K562 (cell line): ENCODE measurements at regions not wholly inside any gene's neighbourhood (a gene's known extent, or its start where the extent isn't known, plus 50 kb on each side); places are given as distances from the start of the nearest gene placed in this dataset.

Experiments
- ATAC-seq: fragments of 200-7000 bp; cut with Tn5 transposase; 3 replicates; pipeline ENCODE4 v1.9.1; 2020; ENCODE audit warnings: moderate library complexity
- BruUV-seq: library from RNA; stranded (reverse); fragments of 400-500 nt; replicated peaks from 2 replicates; lab custom pipeline; 2021; lab: Mats Ljungman, UMichigan
- CTCF ChIA-PET: fragments of 300-600 bp; formaldehyde crosslinking; extraction: SDS; loops from one replicate; lab custom pipeline; 2021; ENCODE audit warnings: low intra/inter-chr PET ratio; lab: Yijun Ruan, JAX
- POLR2A ChIA-PET: fragments of 300-600, 350-650 bp; sonication (Branson Sonifier 250); formaldehyde crosslinking; extraction: SDS; loops from one replicate; lab custom pipeline; 2021; ENCODE audit warnings: antibody characterized with exemption, inconsistent platforms; lab: Yijun Ruan, JAX
- DNase-seq, 4 experiments: peaks; one replicate each; pipeline versions ENCODE4 v3.0.0 to v3.0.0-alpha.2; 2011 to 2018; ENCODE audit warnings: low spot score in 3 of 4, mixed read lengths in 3 of 4; ENCODE audit errors: extremely low read depth in 1 of 4
- FAIRE-seq: peaks from 2 replicates; lab custom pipeline; 2011; peaks lifted over from hg19 to GRCh38; lab: Jason Lieb, UNC
- H2AFZ ChIP-seq: 2 replicates; pipeline ENCODE4 v1.6.0; 2011; ENCODE audit warnings: low read depth, low read length, control low read depth, inconsistent platforms
- H3K27ac ChIP-seq: fragments of 200-600 bp; 3 replicates; pipeline ENCODE4 v1.8.0; 2011; ENCODE audit warnings: low read depth, mild to moderate bottlenecking, control low read depth, inconsistent platforms, low read length, moderate library complexity, mixed read lengths; ENCODE audit errors: extremely low read depth
- H3K27me3 ChIP-seq, 2 experiments: fragments of 300-600 bp in 1 of 2; 2 replicates in 1 of 2; 3 replicates in 1 of 2; pipeline versions ENCODE4 v1.6.0 to v1.8.0; 2011; ENCODE audit warnings: inconsistent platforms in 2 of 2, low read length in 2 of 2, mild to moderate bottlenecking in 1 of 2, mixed read lengths in 1 of 2, moderate library complexity in 1 of 2; ENCODE audit not compliant: control insufficient read depth in 2 of 2, insufficient read depth in 2 of 2
- H3K36me3 ChIP-seq: fragments of 300-600 bp; 3 replicates; pipeline ENCODE4 v1.8.0; 2011; ENCODE audit warnings: mild to moderate bottlenecking, low read length, inconsistent platforms; ENCODE audit not compliant: control insufficient read depth, insufficient read depth
- H3K4me1 ChIP-seq, 2 experiments: fragments of 200-600 bp in 1 of 2; replicated peaks in 1 of 2; 2 replicates in 1 of 2; 3 replicates in 1 of 2; pipeline versions ENCODE4 v1.5.1 to v1.8.0; 2011; ENCODE audit warnings: inconsistent platforms in 2 of 2, low read length in 2 of 2, mild to moderate bottlenecking in 1 of 2, mixed read lengths in 1 of 2, moderate library complexity in 1 of 2; ENCODE audit not compliant: control insufficient read depth in 2 of 2, insufficient read depth in 2 of 2
- H3K4me2 ChIP-seq: 2 replicates; pipeline ENCODE4 v1.6.1; 2011; ENCODE audit warnings: low read length, control low read depth, inconsistent platforms, mixed read lengths; ENCODE audit not compliant: insufficient read depth
- H3K4me3 ChIP-seq: fragments of 200-600 bp; sonication (generic), shearing (Covaris generic); 2 replicates; pipeline ENCODE4 v1.5.1; 2016; ENCODE audit warnings: control low read depth, inconsistent platforms
- H3K79me2 ChIP-seq: fragments of 200-600 bp; 3 replicates; pipeline ENCODE4 v1.8.0; 2011; ENCODE audit warnings: low read length, inconsistent platforms; ENCODE audit not compliant: control insufficient read depth, insufficient read depth
- H3K9ac ChIP-seq, 2 experiments: 2 replicates each; pipeline versions ENCODE4 v1.6.0 to v1.6.1; 2011; ENCODE audit warnings: low read depth in 2 of 2, low read length in 2 of 2, control low read depth in 1 of 2, inconsistent platforms in 1 of 2, mild to moderate bottlenecking in 1 of 2, mixed read lengths in 1 of 2; ENCODE audit not compliant: insufficient read depth in 1 of 2
- H3K9me1 ChIP-seq: one replicate; pipeline ENCODE4 v1.6.0; 2011; ENCODE audit warnings: inconsistent platforms, mild to moderate bottlenecking, low read length, moderate library complexity; ENCODE audit not compliant: control insufficient read depth, insufficient read depth
- H3K9me3 ChIP-seq: replicated peaks from 2 replicates; pipeline ENCODE4 v1.5.1; 2011; ENCODE audit warnings: low read depth, low read length, inconsistent platforms; ENCODE audit not compliant: control insufficient read depth, insufficient read depth
- H4K20me1 ChIP-seq: replicated peaks from 2 replicates; pipeline ENCODE4 v1.6.1; 2011; ENCODE audit warnings: low read length, inconsistent platforms, mixed read lengths; ENCODE audit not compliant: control insufficient read depth, insufficient read depth
- CBFA2T3 ChIP-seq: fragments of 450-650 bp; IDR thresholded peaks from 2 replicates; pipeline ENCODE4 v1.6.1; 2017
- CSDE1 ChIP-seq, 2 experiments: fragments of 450-650 bp; IDR thresholded peaks; 2 replicates each; pipeline ENCODE4 v1.6.1; 2016; ENCODE audit warnings: mild to moderate bottlenecking in 1 of 2
- GATAD2B ChIP-seq: fragments of 450-650 bp; IDR thresholded peaks from 2 replicates; pipeline ENCODE4 v1.6.1; 2017; ENCODE audit warnings: mild to moderate bottlenecking, borderline replicate concordance
- HOXB6 ChIP-seq: fragments of 250-450 bp; sonication (Bioruptor Pico); IDR thresholded peaks from 2 replicates; pipeline ENCODE4 v1.5.1; 2022; ENCODE audit warnings: mild to moderate bottlenecking, borderline replicate concordance
- KDM2B ChIP-seq: fragments of 250-450 bp; sonication (Bioruptor Pico); IDR thresholded peaks from 2 replicates; pipeline ENCODE4 v1.8.0; 2021; ENCODE audit warnings: mild to moderate bottlenecking, moderate library complexity
- LCOR ChIP-seq: sonication (generic); formaldehyde crosslinking; IDR thresholded peaks from 2 replicates; pipeline ENCODE4 v1.8.0; 2022; ENCODE audit warnings: mild to moderate bottlenecking, missing genetic modification reagents
- MCM2 ChIP-seq: fragments of 450-650 bp; IDR thresholded peaks from 2 replicates; pipeline ENCODE4 v1.6.1; 2017; ENCODE audit warnings: low read depth, mild to moderate bottlenecking
- MTA3 ChIP-seq: fragments of 450-650 bp; formaldehyde crosslinking; IDR thresholded peaks from 2 replicates; pipeline ENCODE4 v1.6.1; 2017; ENCODE audit warnings: mild to moderate bottlenecking, borderline replicate concordance
- MYC ChIP-seq, 2 experiments: fragments of 250-450 bp in 1 of 2; sonication (Bioruptor Pico) in 1 of 2; IDR thresholded peaks; 2 replicates each; pipeline versions ENCODE4 v1.5.1 to v1.6.1; 2012 to 2021; ENCODE audit warnings: low read depth in 2 of 2, borderline replicate concordance in 1 of 2, improper control_type of control experiment in 1 of 2, low read length in 1 of 2, mild to moderate bottlenecking in 1 of 2, moderate library complexity in 1 of 2
- PHF8 ChIP-seq: fragments of 200-600 bp; sonication (generic); IDR thresholded peaks from 2 replicates; pipeline ENCODE4 v1.6.1; 2012; ENCODE audit warnings: mixed run types, mild to moderate bottlenecking, inconsistent platforms, low read length, moderate library complexity, borderline replicate concordance
- SREBF2 ChIP-seq: sonication (generic); formaldehyde crosslinking; IDR thresholded peaks from 2 replicates; pipeline ENCODE4 v1.4.0; 2020; ENCODE audit warnings: mild to moderate bottlenecking, missing genetic modification reagents
- USF2 ChIP-seq: sonication (generic); formaldehyde crosslinking; IDR thresholded peaks from 2 replicates; pipeline ENCODE4 v1.5.0; 2020; ENCODE audit warnings: missing genetic modification reagents
- XRCC3 ChIP-seq: fragments of 450-650 bp; IDR thresholded peaks from 2 replicates; pipeline ENCODE4 v1.6.1; 2017; ENCODE audit warnings: mild to moderate bottlenecking, moderate library complexity
- ZNF41 ChIP-seq: fragments of 250-450 bp; sonication (Bioruptor Pico); conservative IDR thresholded peaks from 2 replicates; pipeline ENCODE4 v1.4.0; 2020; ENCODE audit warnings: mild to moderate bottlenecking
- WGBS: fragments of 100-300 bp; shearing (Covaris generic); methylation state at CpG from one replicate; pipeline ENCODE4 v1.1.6; 2016; ENCODE audit warnings: low coverage, mixed read lengths; ENCODE audit not compliant: insufficient coverage; ENCODE audit errors: missing lambda C conversion rate; 5-methylcytosine and 5-hydroxymethylcytosine counted together
- in situ Hi-C: fragments of 300-500 bp; cut with MboI; formaldehyde crosslinking; loops from 4 replicates; pipeline ENCODE4 v1.15.0; 2018; ENCODE audit warnings: inconsistent platforms, mixed read lengths
- intact Hi-C: fragments of 100-400 bp; cut with micrococcal nuclease; formaldehyde crosslinking; loops from 2 replicates; pipeline ENCODE4 v1.14.2; 2022
- TF ChIP-seq, protein P1 (sequence below): sonication (generic); formaldehyde crosslinking; IDR thresholded peaks from 2 replicates; pipeline ENCODE4 v1.8.0; 2022; ENCODE audit warnings: mild to moderate bottlenecking, low read depth, missing genetic modification reagents

GRCh38 chr4:160810424-160810823 lies 1353.4 kb downstream of the FSTL5 start:
- Histone ChIP-seq H3K79me2 (no peaks in the 10 kb centered on the region), H3K9ac (no peak overlapping the region), H3K27me3 (no peaks in the 10 kb centered on the region), H3K9me1 (no peaks in the 10 kb centered on the region), H3K4me1 (no peaks in the 10 kb centered on the region), H3K4me2 (no peak overlapping the region), H4K20me1 (no peaks in the 10 kb centered on the region), H3K9me3 (no peaks in the 10 kb centered on the region), H3K36me3 (no peaks in the 10 kb centered on the region), H3K4me3 (no peak overlapping the region), H2AFZ (no peak overlapping the region), H3K27ac (no peak overlapping the region)
- in situ Hi-C loops: no loop called here
- TF ChIP-seq MYC (IDR thresholded peaks at IDR 0.05; ENCODE audit: low read depth, low read length) (no peak), MYC (CRISPR knock-in tag; IDR thresholded peaks at IDR 0.05; ENCODE audit: borderline replicate concordance, low read depth) (no peak), XRCC3 (no peak), CBFA2T3 (no peak), HOXB6 (CRISPR knock-in tag) (no peak), ZNF41 (no peak), USF2 (no peak), KDM2B (CRISPR knock-in tag) (no peak), CSDE1 (IDR thresholded peaks at IDR 0.05) (no peak), SREBF2 (CRISPR knock-in tag) (no peak), MTA3 (no peak), PHF8 (no peak), MCM2 (no peak), GATAD2B (no peak), LCOR (CRISPR knock-in tag) (no peak)
- TF ChIP-seq, protein P1, sequence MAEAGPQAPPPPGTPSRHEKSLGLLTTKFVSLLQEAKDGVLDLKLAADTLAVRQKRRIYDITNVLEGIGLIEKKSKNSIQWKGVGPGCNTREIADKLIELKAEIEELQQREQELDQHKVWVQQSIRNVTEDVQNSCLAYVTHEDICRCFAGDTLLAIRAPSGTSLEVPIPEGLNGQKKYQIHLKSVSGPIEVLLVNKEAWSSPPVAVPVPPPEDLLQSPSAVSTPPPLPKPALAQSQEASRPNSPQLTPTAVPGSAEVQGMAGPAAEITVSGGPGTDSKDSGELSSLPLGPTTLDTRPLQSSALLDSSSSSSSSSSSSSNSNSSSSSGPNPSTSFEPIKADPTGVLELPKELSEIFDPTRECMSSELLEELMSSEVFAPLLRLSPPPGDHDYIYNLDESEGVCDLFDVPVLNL: no peak
- ChIA-PET POLR2A (no interaction called here), CTCF (no interaction called here)
- FAIRE-seq (no peak), ATAC-seq (no peak), DNase-seq (no peak)
- BruUV-seq: no TSS peak
- 0% methylated on average over 1 of the region's 1 CpG for WGBS
- intact Hi-C loops: no loop called here
